Neural cell (in vitro differentiated cells): ENCODE measurements at regions not wholly inside any gene's neighbourhood (a gene's known extent, or its start where the extent isn't known, plus 50 kb on each side); places are given as distances from the start of the nearest gene placed in this dataset.

ENCODE experiments used
- CTCF ChIP-seq: fragments of 450-650 bp; IDR thresholded peaks from 2 replicates; pipeline ENCODE4 v1.5.1; 2014; ENCODE audit warnings: antibody characterized with exemption, mild to moderate bottlenecking, moderate library complexity; ENCODE audit not compliant: poor library complexity, severe bottlenecking
- EP300 ChIP-seq: fragments of 450-650 bp; conservative IDR thresholded peaks from 2 replicates; pipeline ENCODE4 v1.6.1; 2014; ENCODE audit warnings: antibody characterized with exemption, mild to moderate bottlenecking, moderate library complexity; ENCODE audit not compliant: poor library complexity, severe bottlenecking
- EZH2 ChIP-seq: fragments of 200-600, 300-800 bp; shearing (Covaris generic), sonication (generic); IDR thresholded peaks from 2 replicates; pipeline ENCODE4 v1.6.1; 2014; ENCODE audit warnings: antibody characterized with exemption, low read length, borderline replicate concordance, mild to moderate bottlenecking; ENCODE audit not compliant: insufficient read depth, poor library complexity, severe bottlenecking
- MXI1 ChIP-seq: fragments of 450-650 bp; conservative IDR thresholded peaks from 2 replicates; pipeline ENCODE4 v1.6.1; 2014; ENCODE audit warnings: antibody characterized with exemption, mild to moderate bottlenecking; ENCODE audit not compliant: poor library complexity, severe bottlenecking
- POLR2AphosphoS5 ChIP-seq: IDR thresholded peaks from 2 replicates; pipeline ENCODE4 v1.6.1; 2012
- REST ChIP-seq: IDR thresholded peaks from 2 replicates; pipeline ENCODE4 v1.6.1; 2012; ENCODE audit warnings: borderline replicate concordance
- SMC3 ChIP-seq: fragments of 450-650 bp; conservative IDR thresholded peaks from 2 replicates; pipeline ENCODE4 v1.6.1; 2014; ENCODE audit warnings: antibody characterized with exemption, mild to moderate bottlenecking, moderate library complexity; ENCODE audit not compliant: poor library complexity
- TAF1 ChIP-seq: IDR thresholded peaks from 2 replicates; pipeline ENCODE4 v1.6.1; 2012; ENCODE audit warnings: low read depth

GRCh38 chr14:43438056-43438455 is 1069.0 kb downstream of the FSCB start:
- no peak for TF ChIP-seq CTCF
- no peak for TF ChIP-seq EZH2
- no peak for TF ChIP-seq REST
- no peak for TF ChIP-seq TAF1
- no peak for TF ChIP-seq EP300
- TF ChIP-seq POLR2AphosphoS5 = no peak
- no peak for TF ChIP-seq SMC3
- no peak for TF ChIP-seq MXI1
